ENCODE measurements at regions not wholly inside any gene's neighbourhood (a gene's known extent, or its start where the extent isn't known, plus 50 kb on each side); places are given as distances from the start of the nearest gene placed in this dataset.

DNA sequence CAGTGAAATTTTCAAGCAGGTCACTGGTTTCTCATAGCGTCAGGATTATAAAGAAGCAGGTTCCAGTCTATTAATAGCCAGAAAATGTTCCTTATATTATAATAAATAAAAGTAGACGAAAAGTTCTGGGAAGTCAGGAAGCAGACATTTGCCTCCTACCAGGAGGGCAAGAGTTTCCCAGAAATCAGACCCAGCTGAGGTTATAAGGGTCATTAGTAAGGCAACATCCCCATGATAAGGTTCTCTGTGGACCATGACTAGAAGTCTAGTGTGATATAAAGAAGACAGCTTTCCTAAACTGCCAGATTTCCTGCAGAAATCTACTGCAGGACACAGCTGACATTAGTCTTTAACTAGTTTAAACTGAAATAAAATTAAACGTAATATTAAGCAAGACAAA, 210.1 kb upstream of the STK17B start:
- Histone ChIP-seq H3K9me3 (ENCODE audit: control insufficient read depth, insufficient read depth, low read length) (no peaks in the 10 kb centered on the region), H3K4me1 (ENCODE audit: control insufficient read depth, insufficient read depth, low read length) (no peaks in the 10 kb centered on the region), H3K4me3 (ENCODE audit: low read length) (no peak overlapping the region), H3K27me3 (ENCODE audit: control insufficient read depth, insufficient read depth, low read length) (no peaks in the 10 kb centered on the region), H3K36me3 (ENCODE audit: control insufficient read depth, insufficient read depth, low read length) (no peaks in the 10 kb centered on the region), H3K27ac (ENCODE audit: low read length) (no peak overlapping the region)
- Mint-ChIP-seq H3K36me3 (no peaks in the 10 kb centered on the region), H3K9me3 (no peaks in the 10 kb centered on the region), H3K27me3 (ENCODE audit: low read depth in 2 of 2) (peaks cover 8 to 27% of the 10 kb centered on the region in 2 donors), H3K4me1 (no peaks in the 10 kb centered on the region), H3K27ac (no peak overlapping the region), H3K4me3 (no peak overlapping the region)
- 89% methylated on average over 1 of the region's 3 CpGs for WGBS (ENCODE audit: insufficient coverage)
- TF ChIP-seq, protein P1, sequence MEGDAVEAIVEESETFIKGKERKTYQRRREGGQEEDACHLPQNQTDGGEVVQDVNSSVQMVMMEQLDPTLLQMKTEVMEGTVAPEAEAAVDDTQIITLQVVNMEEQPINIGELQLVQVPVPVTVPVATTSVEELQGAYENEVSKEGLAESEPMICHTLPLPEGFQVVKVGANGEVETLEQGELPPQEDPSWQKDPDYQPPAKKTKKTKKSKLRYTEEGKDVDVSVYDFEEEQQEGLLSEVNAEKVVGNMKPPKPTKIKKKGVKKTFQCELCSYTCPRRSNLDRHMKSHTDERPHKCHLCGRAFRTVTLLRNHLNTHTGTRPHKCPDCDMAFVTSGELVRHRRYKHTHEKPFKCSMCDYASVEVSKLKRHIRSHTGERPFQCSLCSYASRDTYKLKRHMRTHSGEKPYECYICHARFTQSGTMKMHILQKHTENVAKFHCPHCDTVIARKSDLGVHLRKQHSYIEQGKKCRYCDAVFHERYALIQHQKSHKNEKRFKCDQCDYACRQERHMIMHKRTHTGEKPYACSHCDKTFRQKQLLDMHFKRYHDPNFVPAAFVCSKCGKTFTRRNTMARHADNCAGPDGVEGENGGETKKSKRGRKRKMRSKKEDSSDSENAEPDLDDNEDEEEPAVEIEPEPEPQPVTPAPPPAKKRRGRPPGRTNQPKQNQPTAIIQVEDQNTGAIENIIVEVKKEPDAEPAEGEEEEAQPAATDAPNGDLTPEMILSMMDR (IDR thresholded peaks at IDR 0.05) = no peak
- intact Hi-C loops (cut with micrococcal nuclease) = no loop called here
- ATAC-seq = no peak
- no peak for DNase-seq

DNA sequence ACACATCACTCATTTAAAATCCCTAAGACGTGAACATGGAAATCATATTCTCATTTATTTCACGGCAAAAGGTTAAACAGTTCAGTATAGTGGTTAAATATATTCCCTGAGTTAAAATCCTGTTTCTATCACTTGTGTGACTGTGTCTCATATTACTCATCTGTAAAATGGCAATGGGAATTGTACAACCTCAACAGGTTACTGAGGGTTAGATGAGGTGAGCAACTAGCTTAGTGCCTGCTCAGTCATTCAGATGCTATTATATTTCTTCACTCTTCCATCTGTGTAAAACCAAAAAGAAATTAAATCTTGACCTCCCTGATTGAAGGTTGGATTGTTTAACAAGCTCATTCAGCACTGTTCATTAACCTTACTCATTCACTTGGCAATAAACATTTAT, 212.4 kb upstream of the STK17B start:
- intact Hi-C loops (cut with micrococcal nuclease) = no loop called here
- H3K4me1 Mint-ChIP-seq = no peaks in the 10 kb centered on the region
- H3K4me3 Mint-ChIP-seq = no peak overlapping the region
- Histone ChIP-seq H3K4me3 (ENCODE audit: low read length) (no peak overlapping the region), H3K27me3 (ENCODE audit: control insufficient read depth, insufficient read depth, low read length) (no peaks in the 10 kb centered on the region), H3K9me3 (ENCODE audit: control insufficient read depth, insufficient read depth, low read length) (no peaks in the 10 kb centered on the region), H3K4me1 (ENCODE audit: control insufficient read depth, insufficient read depth, low read length) (no peaks in the 10 kb centered on the region), H3K36me3 (ENCODE audit: control insufficient read depth, insufficient read depth, low read length) (no peaks in the 10 kb centered on the region), H3K27ac (ENCODE audit: low read length) (no peak overlapping the region)
- no peak overlapping the region for H3K27ac Mint-ChIP-seq
- TF ChIP-seq, protein P1 (IDR thresholded peaks at IDR 0.05) = no peak
- no peaks in the 10 kb centered on the region for H3K9me3 Mint-ChIP-seq
- H3K27me3 Mint-ChIP-seq (ENCODE audit: low read depth in 2 of 2) = peaks cover 5 to 10% of the 10 kb centered on the region in 2 donors
- WGBS (ENCODE audit: insufficient coverage) = no CpG with 5 or more reads among the region's 2 CpGs
- no peak for ATAC-seq
- H3K36me3 Mint-ChIP-seq = no peaks in the 10 kb centered on the region
- no peak for DNase-seq

DNA sequence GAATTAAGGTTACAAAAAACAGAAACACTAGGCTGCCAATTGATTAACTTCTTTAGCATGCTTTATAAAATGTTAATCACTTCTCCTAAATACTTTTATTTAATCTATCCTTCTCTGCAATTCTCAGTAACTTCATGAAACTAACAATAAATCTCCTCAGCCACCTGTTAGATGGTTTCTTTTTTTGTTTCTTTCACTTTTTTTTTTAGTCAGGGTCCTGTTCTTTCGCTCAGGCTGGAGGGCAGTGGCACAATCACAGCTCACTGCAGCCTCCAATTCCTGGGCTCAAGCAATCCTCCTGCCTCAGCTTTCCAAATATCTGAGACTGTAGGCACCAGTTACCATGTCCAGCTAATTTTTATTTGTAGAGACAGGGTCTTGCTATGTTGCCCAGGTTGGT, 213.4 kb upstream of the STK17B start:
- Histone ChIP-seq H3K4me3 (ENCODE audit: low read length) (no peak overlapping the region), H3K36me3 (ENCODE audit: control insufficient read depth, insufficient read depth, low read length) (no peaks in the 10 kb centered on the region), H3K27ac (ENCODE audit: low read length) (no peak overlapping the region), H3K4me1 (ENCODE audit: control insufficient read depth, insufficient read depth, low read length) (no peaks in the 10 kb centered on the region), H3K27me3 (ENCODE audit: control insufficient read depth, insufficient read depth, low read length) (no peaks in the 10 kb centered on the region), H3K9me3 (ENCODE audit: control insufficient read depth, insufficient read depth, low read length) (no peaks in the 10 kb centered on the region)
- H3K27me3 Mint-ChIP-seq (ENCODE audit: low read depth in 2 of 2) = peaks cover 5 to 10% of the 10 kb centered on the region in 2 donors
- H3K9me3 Mint-ChIP-seq = no peaks in the 10 kb centered on the region
- ATAC-seq (no peak), DNase-seq (no peak)
- WGBS (ENCODE audit: insufficient coverage) = 80% methylated on average over 1 of the region's 1 CpG
- no peak overlapping the region for H3K27ac Mint-ChIP-seq
- intact Hi-C loops (cut with micrococcal nuclease) = no loop called here
- H3K36me3 Mint-ChIP-seq = no peaks in the 10 kb centered on the region
- H3K4me3 Mint-ChIP-seq = no peak overlapping the region
- TF ChIP-seq, protein P1 (IDR thresholded peaks at IDR 0.05) = no peak
- no peaks in the 10 kb centered on the region for H3K4me1 Mint-ChIP-seq

- Mint-ChIP-seq H3K27me3 (ENCODE audit: low read depth in 2 of 2) (peaks cover under 1 to 2% of the 10 kb centered on the region in 2 donors), H3K36me3 (no peaks in the 10 kb centered on the region), H3K9me3 (no peaks in the 10 kb centered on the region), H3K27ac (no peak overlapping the region), H3K4me3 (no peak overlapping the region), H3K4me1 (no peaks in the 10 kb centered on the region)
- Histone ChIP-seq H3K27me3 (ENCODE audit: control insufficient read depth, insufficient read depth, low read length) (no peaks in the 10 kb centered on the region), H3K4me1 (ENCODE audit: control insufficient read depth, insufficient read depth, low read length) (no peaks in the 10 kb centered on the region), H3K27ac (ENCODE audit: low read length) (no peak overlapping the region), H3K36me3 (ENCODE audit: control insufficient read depth, insufficient read depth, low read length) (no peaks in the 10 kb centered on the region), H3K9me3 (ENCODE audit: control insufficient read depth, insufficient read depth, low read length) (no peaks in the 10 kb centered on the region), H3K4me3 (ENCODE audit: low read length) (no peak overlapping the region)
- intact Hi-C loops (cut with micrococcal nuclease) = no loop called here
- DNase-seq (no peak), ATAC-seq (no peak)
- TF ChIP-seq, protein P1 (IDR thresholded peaks at IDR 0.05) = no peak
Measured at GRCh38 chr2:196389670-196390069, 218.3 kb upstream of the STK17B start.
